Colonic mucosa (tissue), 4 donors: ENCODE measurements at regions not wholly inside any gene's neighbourhood (a gene's known extent, or its start where the extent isn't known, plus 50 kb on each side); places are given as distances from the start of the nearest gene placed in this dataset.

Experiments used
- DNase-seq: peaks from one replicate; pipeline ENCODE4 v3.0.0-alpha.2; 2020
- H3K27ac ChIP-seq: fragments of 200-600 bp; one replicate; pipeline ENCODE4 v1.8.0; 2021
- H3K27me3 ChIP-seq: fragments of 200-600 bp; one replicate; pipeline ENCODE4 v1.8.0; 2021
- H3K36me3 ChIP-seq: fragments of 200-600 bp; one replicate; pipeline ENCODE4 v1.8.0; 2021
- H3K4me1 ChIP-seq: fragments of 200-600 bp; one replicate; pipeline ENCODE4 v1.8.0; 2021; ENCODE audit warnings: mild to moderate bottlenecking
- H3K4me3 ChIP-seq: fragments of 200-600 bp; one replicate; pipeline ENCODE4 v1.8.0; 2021
- H3K9ac ChIP-seq, 2 donors: one replicate each; pipeline ENCODE4 v1.7.0; 2013; ENCODE audit warnings: control low read depth in 2 of 2, low read depth in 2 of 2, low read length in 2 of 2
- H3K9me3 ChIP-seq: fragments of 200-600 bp; one replicate; pipeline ENCODE4 v1.8.0; 2021
- CTCF ChIP-seq: fragments of 200-600 bp; IDR thresholded peaks from one replicate; pipeline ENCODE4 v1.8.0; 2022; ENCODE audit warnings: antibody characterized with exemption, mild to moderate bottlenecking
- intact Hi-C: fragments of 100-400 bp; cut with DNase I; formaldehyde crosslinking; loops from one replicate; pipeline ENCODE4 v1.14.1; 2022
- donor health status: healthy.
- donor health status: DM: no; HTN: no; CAD: no.
- donor health status: DM: no; HTN: no; CAD: no.

GRCh38 chr7:41588341-41588740 lies 114.5 kb downstream of the INHBA start:
- no peaks in the 10 kb centered on the region for H3K9me3 ChIP-seq
- H3K9ac ChIP-seq: no peak overlapping the region
- H3K27ac ChIP-seq: no peak overlapping the region
- no peaks in the 10 kb centered on the region for H3K27me3 ChIP-seq
- no peak for TF ChIP-seq CTCF
- no peak for DNase-seq
- no peaks in the 10 kb centered on the region for H3K36me3 ChIP-seq
- intact Hi-C loops: no loop called here
- H3K4me3 ChIP-seq: no peak overlapping the region
- H3K4me1 ChIP-seq: no peaks in the 10 kb centered on the region

GRCh38 chr7:41586931-41587640 lies 115.8 kb downstream of the INHBA start:
- H3K27ac ChIP-seq: no peak overlapping the region
- no peak for TF ChIP-seq CTCF
- H3K4me3 ChIP-seq: no peak overlapping the region
- no peaks in the 10 kb centered on the region for H3K27me3 ChIP-seq
- no peak overlapping the region for H3K9ac ChIP-seq
- no peaks in the 10 kb centered on the region for H3K4me1 ChIP-seq
- no peaks in the 10 kb centered on the region for H3K36me3 ChIP-seq
- intact Hi-C loops: no loop called here
- H3K9me3 ChIP-seq: no peaks in the 10 kb centered on the region
- no peak for DNase-seq

GRCh38 chr7:41584746-41585145 lies 118.1 kb downstream of the INHBA start:
- Histone ChIP-seq H3K27ac (no peak overlapping the region), H3K9me3 (no peaks in the 10 kb centered on the region), H3K36me3 (no peaks in the 10 kb centered on the region), H3K4me1 (no peaks in the 10 kb centered on the region), H3K9ac (no peak overlapping the region), H3K27me3 (no peaks in the 10 kb centered on the region), H3K4me3 (no peak overlapping the region)
- TF ChIP-seq CTCF: no peak
- intact Hi-C loops: no loop called here
- DNase-seq: no peak

- no peak for DNase-seq
- no peak overlapping the region for H3K4me3 ChIP-seq
- intact Hi-C loops: no loop called here
- H3K27me3 ChIP-seq: no peaks in the 10 kb centered on the region
- H3K27ac ChIP-seq: no peak overlapping the region
- H3K36me3 ChIP-seq: no peaks in the 10 kb centered on the region
- no peak overlapping the region for H3K9ac ChIP-seq
- no peaks in the 10 kb centered on the region for H3K9me3 ChIP-seq
- TF ChIP-seq CTCF: no peak
- no peaks in the 10 kb centered on the region for H3K4me1 ChIP-seq
Measured at GRCh38 chr7:41582116-41582515, 120.8 kb downstream of the INHBA start.

GRCh38 chr7:41581041-41581440 lies 121.8 kb downstream of the INHBA start:
- Histone ChIP-seq H3K9ac (no peak overlapping the region), H3K27me3 (no peaks in the 10 kb centered on the region), H3K4me3 (no peak overlapping the region), H3K36me3 (no peaks in the 10 kb centered on the region), H3K4me1 (no peaks in the 10 kb centered on the region), H3K27ac (no peak overlapping the region), H3K9me3 (no peaks in the 10 kb centered on the region)
- DNase-seq: no peak
- TF ChIP-seq CTCF: no peak
- intact Hi-C loops: no loop called here
